GM21619 (cell line): ENCODE measurements at regions not wholly inside any gene's neighbourhood (a gene's known extent, or its start where the extent isn't known, plus 50 kb on each side); places are given as distances from the start of the nearest gene placed in this dataset.

Experiments
- ATAC-seq: cut with Tn5 transposase; IDR thresholded peaks from one replicate; pipeline ENCODE4 v1.9.1; 2021; ENCODE audit not compliant: unreplicated experiment

DNA sequence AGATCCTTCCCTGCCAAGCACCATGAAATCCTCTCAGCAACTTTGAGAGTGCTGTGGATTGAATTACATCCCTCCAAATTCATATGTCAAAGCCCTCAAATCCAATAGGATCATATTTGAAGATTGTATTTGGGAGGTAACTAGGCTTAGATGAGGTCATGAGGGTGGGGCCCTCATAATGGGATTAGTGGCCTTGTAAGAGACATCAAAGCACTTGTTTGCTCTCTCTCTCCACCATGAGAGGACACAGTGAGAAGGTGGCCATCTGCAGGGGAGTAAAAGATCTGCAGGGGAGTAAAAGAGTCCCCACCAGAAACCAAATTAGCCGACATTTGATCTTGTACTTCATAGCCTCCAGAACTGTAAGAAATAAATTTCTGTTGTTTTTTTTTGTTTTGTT is 298.2 kb downstream of the SAMD5 start:
- no peak for ATAC-seq

DNA sequence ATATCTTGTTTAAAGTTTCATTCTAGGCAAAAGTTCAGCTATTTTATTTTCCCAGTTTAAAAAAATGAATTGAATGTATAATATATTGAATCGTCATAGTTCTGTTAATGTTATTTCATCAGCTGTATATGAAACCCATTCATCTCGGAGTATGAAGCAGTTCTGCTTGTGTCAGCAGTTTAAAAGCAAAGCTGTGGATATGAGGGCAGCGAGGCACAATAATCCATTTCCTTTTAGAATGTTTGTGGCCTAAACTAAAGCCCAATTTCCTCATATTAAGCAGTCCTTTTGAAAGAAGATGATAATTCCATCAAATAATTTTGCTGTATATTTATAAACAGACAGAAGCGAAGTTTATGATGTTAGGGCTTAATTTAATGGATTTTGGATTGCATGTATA is 300.1 kb downstream of the SAMD5 start:
- no peak for ATAC-seq

DNA sequence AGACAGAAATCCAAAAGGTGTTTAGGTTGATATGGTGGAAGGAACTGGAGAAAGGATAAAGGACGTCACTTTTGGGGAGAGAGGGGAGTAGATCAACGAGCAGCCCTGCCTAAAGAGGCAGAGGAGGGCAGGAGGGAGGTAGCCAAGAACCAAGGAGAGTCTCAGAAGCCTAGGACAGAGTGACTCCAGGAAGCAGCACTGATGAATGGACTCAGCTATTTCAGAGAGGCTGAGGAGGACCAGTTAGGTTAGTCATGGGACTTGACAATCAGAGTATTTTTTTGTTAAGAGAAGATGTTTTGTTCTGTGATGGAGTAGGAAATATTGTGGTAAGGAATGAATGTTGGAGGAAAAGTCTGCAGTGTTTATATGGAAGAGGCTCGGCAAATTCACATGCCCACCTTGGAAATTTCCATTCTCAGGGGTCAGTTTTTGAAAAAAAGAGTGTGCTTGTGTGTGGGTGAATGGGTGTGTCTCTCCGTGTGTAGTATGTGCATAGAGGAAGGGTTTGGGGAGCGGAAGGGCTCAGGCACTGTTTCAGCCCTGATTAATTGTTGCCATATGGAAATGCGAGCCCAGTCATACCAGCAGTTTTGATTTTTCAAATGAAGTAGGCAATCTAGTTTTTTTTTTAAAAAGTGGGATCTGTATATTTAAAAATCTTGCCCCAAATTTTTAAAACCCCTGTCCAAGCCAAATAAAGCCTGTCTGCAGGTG is 303.6 kb downstream of the SAMD5 start:
- no peak for ATAC-seq

DNA sequence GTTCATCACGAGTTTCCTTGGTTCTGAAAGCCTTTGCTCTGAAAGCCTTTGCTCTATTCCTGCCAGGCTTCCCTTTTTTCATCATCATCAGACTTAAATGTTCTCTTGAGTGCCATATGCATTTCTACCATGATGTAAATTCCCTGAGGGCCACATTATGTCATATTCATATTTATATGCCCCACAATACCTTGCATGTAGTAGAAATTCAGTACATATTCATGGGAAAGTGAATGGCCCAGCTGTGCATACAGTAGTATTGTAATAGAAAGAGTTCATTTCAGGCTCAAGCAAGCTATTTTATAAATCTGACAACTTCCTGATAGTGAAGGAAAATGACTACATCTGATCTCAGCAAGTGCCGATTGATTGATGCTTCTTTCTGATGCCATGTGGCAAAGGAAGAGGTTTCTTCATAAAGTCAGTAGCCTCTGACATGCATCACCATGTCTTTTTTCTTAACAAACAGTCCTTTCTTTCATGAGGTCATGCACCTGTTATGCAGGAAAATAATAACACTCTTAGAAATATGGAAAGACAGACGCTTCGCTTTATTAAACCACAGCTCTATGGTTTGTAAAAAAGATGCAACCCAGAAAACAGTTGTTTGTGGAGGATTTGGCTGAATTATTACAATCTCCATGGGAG is 308.7 kb downstream of the SAMD5 start:
- no peak for ATAC-seq

DNA sequence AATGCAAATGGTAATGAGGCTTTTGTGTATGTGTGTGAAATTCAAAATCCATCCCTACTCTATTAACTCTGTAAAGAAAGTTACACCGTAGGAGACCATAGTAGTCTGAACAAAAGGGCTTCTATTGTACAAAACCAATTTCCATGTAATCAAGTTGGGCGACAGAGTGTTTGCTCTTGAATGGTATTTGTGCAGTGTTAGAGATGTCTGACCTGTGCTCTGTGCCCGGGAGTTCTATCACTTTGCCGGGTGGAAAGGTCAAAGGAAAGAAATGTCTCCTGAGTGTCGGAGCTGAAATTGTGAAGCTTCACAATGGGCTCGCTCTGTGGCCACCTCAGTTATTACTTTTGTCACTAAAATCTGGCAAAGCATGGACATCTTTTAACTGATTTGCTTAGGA is 312.0 kb downstream of the SAMD5 start:
- ATAC-seq, result no peak

DNA sequence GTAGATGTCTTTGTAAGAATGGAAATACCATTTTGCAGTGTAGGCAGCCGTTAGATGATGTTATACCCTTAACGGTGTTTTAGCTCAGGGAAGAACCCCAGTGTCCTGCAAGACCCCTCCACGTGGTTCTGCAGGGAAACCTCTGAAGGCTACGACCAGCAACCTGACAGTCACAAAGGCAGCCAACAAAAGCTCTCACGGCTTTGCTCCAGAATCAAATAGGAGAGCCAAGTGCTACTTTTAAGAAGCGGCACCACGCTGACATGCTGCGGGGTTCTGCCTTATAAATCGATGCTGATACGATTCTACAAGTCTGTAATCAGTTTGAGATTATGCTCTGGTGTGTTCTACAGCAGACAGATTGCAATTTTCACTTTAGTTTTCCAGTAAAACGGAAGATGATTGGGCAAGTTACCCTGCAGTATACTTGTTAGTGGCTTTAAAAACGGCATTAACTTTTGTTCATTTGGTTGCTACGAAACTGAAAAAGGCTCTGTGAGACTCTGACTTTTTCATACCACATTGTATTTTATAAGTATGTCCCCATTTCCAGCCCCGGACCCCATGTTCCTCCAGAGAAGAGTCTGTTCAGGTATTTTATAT is 312.9 kb downstream of the SAMD5 start:
- ATAC-seq, result no peak

DNA sequence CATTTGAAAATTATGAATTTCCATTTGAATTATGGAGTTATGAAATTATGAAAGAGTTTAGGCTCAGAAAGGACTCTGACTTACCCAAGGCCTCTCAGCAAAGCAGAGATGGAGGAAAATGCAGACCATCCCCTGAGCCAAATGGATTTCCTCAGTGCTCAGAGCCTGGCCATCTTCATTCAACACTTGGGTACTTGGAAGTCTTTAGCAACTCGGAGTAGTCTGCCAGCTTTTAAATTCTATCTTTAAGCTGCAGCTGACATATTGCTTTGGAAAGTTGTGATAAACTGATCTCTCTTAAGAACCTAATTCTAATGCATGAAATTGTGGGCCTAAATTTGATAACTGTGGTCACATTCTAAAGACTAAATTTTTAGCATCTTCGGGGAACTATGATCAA is 315.4 kb downstream of the SAMD5 start:
- ATAC-seq, result no peak

DNA sequence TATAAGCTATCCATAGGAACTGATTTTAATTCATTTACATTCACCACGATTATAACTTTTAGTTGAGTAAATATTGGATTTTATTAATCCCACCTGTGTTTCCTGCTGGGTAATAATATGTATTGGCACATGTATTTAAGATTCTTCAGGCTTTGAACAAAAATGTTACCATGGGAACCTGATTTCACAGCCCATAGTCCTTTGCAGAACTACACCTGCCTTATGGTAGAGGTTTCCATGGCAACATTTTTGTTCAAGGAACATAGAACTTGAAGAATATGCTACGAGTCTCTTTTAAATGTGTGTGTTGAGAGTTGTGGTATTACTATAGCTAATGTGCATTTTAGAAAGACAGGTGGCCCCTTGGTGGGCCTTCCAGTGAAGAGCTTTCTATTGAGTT is 317.4 kb downstream of the SAMD5 start:
- no peak for ATAC-seq

DNA sequence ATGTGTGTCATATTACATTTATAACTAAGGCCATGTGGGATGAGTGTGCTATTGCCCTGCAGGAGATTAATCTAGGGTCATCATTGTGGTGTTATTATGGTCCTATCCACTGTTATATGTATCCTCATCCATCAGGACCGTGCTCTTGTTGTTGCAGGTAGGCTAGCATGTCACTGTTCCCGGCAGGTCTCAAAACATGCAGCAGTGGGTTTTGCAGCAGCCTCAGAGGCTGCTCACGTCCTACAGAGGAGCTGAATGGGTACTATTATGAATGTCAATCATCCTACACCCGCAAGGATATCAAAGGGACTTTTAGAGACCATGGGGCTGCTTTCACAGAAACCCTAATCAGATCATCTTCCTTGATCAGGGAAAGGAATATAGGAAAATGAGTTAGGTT is 318.2 kb downstream of the SAMD5 start:
- no peak for ATAC-seq

DNA sequence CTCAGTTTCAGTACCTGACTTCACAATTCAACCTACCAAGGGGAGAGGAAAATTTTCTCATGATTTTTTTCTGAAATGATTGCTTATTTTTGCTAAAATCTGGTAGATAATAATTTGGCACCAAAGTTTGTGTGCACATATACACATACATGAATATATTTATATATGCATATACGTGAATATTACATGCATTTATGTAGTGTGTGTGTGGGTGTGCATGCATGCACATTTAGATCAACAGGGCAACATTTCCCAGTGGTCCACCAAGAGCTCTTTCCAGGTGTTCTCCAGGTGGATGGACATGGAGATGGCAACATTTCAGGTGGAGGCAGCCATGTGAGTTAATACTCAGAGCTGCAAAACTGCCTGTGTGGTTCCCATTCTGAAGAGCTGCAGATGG is 320.9 kb downstream of the SAMD5 start:
- no peak for ATAC-seq

DNA sequence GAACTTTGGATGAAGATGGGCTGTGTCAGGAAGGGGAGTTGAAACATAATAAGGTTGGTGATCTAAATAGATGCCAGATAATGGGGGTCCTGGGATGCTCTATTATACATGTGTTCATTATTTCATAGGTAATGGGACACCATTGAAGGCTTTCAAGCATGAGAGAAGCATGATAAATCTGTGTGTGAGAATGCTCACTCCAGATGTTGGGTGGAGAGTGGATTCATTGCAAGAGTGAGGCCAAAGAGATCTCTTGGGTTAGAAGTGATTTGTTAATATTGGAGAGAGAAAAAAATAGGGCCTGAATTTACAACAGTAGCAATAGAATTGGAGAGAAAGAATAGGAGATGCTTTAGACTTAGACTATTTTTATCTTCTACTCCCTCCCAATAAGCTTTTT is 321.3 kb downstream of the SAMD5 start:
- ATAC-seq, result no peak

DNA sequence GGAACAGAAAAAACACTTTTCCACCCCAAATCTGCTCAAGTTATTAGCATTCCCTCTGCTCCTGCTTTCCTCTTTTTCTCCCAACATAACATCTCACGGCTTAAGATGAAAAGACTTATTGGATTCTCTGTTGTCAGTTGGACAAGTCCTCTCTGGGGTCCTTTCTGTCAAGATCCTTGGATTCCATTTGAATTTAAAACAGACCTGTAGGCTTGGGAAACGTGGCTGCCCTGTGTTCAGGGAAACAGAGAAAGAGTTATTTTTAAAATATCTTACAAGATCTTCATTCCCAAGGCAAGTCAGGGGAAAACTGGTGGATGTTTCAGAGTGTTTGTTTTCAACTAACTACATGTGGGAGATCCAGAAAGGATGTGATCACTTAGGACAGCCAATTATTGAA is 322.9 kb downstream of the SAMD5 start:
- ATAC-seq, result no peak

DNA sequence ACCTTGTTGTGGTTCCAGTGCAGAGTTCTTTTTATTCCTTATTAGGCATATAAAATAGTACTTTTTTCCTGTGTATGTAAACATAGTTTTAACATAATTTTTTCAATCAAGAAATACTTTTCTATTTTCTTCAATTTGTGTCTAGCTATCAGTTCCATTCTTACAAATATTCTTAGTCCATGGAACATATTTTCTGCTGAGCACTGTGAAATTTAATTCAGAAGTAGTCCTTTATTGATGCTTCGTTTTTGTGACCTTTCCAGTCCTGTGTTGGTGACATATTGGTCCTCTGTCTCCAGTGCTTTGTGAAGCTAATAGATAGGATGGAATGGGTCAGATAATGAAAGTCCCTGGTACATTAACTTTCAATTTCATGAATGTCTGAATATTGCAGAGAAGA is 325.1 kb downstream of the SAMD5 start:
- ATAC-seq, result no peak

DNA sequence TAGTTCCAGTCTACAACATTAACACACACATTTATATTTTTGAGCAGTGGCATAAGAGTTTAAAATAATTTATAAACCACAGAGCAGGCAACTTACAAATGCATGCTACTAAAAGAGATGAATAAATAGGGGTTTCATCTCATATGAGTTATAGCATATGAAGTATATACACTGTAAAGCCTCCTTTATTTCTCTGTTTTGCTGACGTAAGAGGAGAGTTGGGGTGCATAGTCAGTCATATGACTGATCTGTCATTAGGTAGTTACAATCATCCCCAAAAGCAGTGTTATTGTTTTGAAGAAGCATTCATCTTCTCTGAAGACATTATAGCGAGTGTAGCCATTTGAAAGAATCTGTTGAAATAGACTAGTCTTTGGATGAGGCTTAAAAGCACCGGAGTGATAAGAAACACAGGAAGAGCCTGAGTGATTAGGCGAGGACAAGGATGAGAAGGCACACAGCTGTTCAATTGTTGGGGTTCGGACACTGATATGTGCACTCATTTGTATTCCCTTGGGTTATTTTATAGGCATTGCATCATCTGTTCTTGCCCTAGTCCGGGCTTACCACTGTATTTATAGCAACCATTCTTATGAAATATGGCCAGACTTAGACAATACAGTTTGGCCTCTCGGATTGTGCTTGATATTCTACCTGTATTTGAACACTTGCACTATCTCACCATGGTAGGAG is 325.7 kb downstream of the SAMD5 start:
- no peak for ATAC-seq

DNA sequence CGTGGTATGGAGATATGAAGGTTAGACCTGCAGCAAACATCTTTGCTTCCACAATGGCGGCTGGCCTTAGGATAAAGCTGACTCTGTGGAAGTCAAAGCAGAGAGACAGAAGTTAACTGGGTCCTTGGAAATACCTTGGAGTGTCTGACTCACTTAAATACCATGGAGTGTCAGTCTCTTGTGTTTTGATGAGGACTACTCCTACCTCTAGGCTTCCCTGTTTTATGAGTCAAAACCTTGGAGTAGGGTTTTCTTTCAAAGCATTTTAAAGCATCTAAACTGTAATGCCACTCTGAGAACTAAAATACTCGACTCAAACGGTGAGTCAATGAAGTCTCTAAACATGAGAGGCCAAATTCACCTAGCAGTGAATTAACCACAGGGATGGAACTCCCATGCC is 329.1 kb downstream of the SAMD5 start:
- no peak for ATAC-seq

DNA sequence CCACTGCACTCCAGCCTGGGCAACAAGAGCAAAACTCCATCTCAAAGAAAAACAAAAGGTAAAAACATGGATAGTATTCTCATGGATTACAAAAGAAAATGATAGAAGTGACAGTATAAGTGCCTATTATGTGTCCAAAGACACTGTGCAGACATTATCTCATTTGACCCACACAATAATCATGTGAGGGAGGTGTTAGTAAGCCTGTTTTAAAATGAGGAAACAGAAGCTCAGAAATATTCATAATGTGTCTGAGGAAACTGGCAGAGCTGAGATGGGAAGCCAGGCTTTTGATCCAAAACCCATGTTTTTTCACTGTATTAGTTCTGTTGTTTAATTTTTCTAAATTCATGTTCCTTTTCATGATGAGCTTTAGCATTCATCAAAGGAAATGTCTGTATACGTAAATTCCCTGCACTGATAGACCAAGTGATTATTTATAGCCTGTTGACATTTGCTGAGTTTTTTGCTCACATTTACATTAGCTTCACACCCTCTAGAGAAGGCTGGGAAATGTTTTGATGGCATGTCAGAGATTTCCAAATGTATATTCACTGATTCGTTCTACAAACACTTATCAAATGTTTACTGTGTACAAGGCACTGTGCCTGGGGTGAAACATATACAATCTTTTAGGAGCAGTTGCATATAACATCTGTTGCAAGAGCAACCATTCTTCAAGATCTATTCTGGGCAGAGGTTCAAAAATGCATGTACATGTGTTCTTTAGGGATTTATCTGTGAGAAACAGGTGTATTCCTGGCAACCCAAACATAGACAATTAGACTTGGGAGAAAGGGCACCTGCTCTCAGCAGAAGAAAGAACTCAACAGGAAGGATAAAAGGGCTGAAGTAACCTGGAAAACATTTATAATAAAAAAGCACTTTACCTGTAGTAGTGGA is 331.5 kb downstream of the SAMD5 start:
- ATAC-seq, result no peak

DNA sequence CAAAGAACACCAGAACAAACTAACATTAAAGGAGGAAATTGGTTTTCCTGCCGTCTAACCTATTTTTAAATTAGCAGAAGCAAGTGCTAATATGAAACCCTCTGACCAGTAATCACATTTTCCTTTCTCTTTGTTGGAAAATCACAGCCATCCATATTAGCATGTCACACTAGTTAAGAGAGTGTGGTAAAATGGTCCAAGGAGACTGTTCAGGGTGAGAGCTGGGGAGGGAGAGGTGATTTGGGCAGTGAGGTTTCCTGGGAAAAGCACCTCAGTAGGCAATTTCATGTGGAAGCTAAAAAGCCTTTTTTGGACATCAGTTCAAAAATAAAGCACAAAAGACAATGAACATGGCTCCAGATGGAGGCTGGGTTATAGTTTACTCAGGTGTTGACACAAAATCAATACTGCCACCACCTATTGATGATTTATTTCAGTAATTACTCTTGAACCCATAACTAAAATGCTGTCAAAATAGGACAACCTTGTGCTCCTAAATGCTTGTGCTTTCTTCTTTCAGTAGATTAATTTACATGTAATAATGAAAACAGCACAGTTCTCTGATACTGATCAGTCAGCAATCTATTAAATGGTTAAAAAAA is 333.2 kb downstream of the SAMD5 start:
- ATAC-seq, result no peak

DNA sequence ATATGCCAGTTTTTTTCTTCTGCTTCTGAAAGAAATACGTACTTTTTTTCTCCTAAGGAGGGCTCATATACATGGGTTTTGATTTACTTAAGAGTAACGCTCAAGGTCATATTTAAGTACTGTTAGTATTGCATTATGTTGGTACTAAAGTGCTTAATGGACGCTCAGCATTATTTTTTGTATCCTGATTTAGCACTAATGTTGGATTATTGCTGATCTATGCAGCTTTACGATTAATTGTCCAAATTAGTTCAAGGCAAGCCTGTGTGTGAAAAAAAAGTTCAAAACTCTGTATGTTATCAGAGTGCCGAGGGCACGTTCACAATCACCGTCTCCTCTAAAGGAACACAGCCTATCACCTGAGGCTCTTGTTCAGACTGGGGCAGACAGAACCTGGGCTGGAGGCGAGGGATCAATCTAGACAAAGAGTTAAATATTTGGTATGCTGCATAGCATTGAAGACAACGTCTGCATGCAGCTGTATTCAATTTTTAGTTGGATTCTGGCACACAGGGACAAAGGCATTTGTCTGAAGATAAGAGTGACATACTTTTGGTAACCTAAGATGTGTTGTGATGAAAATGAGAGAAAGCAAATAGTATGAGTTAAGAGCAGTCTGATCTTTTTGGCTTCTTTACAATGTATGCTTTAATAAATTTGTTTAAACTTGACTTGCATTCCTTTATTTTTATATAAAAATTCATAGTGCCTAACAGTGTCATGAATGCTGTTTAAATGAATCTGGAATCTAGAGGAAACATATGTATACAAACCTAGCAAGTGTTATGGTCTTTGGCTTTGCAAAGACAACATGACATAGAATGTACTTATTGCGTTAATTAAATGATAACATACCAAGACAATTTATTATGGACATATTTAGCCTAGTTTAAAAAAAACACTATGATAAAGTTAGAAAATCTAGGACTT is 341.2 kb downstream of the SAMD5 start:
- no peak for ATAC-seq

DNA sequence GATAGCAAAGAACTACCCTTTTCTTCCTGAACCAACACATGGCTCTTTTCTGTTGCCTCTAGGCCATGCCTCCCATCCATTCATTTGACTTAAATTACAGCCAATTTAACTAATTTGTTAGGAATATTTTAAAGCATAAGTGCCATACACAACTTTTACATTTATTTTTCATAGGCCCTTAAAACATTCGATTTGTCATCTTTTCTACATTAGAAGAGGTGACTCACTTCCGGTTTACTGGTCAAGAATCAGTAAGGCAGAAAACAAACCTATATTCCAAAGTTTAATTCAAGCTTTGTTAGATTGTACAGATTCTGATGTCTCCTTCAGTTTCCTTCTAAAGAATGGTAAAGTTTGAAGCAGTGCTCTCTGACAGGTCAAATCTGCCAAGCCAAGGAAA is 344.3 kb downstream of the SAMD5 start:
- no peak for ATAC-seq

DNA sequence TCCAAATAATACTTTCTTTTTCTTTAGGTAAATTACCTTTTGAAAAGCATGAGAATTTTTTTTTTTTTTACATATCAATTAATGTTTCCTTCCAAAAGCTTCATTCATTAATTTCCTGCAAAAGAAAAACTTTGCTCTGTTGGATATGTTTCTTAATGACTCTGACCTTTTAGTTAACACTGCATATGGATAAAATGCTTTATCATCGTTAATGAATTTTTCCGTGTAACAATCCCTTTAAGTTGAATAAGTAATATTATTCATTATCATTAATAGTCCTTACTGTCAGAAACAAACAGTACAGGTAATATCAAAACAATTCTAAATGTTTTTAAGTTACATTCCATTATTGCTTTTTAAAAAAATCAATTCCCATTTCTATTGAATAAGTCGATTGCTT is 345.1 kb downstream of the SAMD5 start:
- ATAC-seq, result no peak
